Nucleus accumbens (tissue), 56 donors: ENCODE measurements at regions not wholly inside any gene's neighbourhood (a gene's known extent, or its start where the extent isn't known, plus 50 kb on each side); places are given as distances from the start of the nearest gene placed in this dataset.
"Not testable (repeated sequence)": the region's sequence is repeated elsewhere in the genome, so short reads cannot be mapped to it uniquely, and the experiment has no call there.

Experiments used
- DNase-seq, 56 donors: peaks; one replicate each; lab custom pipeline; 2025; lab: John Stamatoyannopoulos, UW

- peak in 1 of 56 donors; percentile 4 for DNase-seq
These were observed 601.6 kb downstream of the UQCRFS1 start for GRCh38 chr19:28611227-28611914.

- DNase-seq: no peak
These were observed 602.2 kb downstream of the UQCRFS1 start for GRCh38 chr19:28610731-28611130.

- DNase-seq: no peak
These were observed 603.0 kb downstream of the UQCRFS1 start for GRCh38 chr19:28609944-28610343.

GRCh38 chr19:28609091-28609755 is 603.7 kb downstream of the UQCRFS1 start:
- no peak for DNase-seq

GRCh38 chr19:28608292-28608691 is 604.7 kb downstream of the UQCRFS1 start:
- no peak for DNase-seq

- DNase-seq: no peak
These were observed 605.8 kb downstream of the UQCRFS1 start for GRCh38 chr19:28607066-28607583.

- no peak for DNase-seq
These were observed 606.5 kb downstream of the UQCRFS1 start for GRCh38 chr19:28606269-28607032.

GRCh38 chr19:28605501-28606268 is 607.3 kb downstream of the UQCRFS1 start:
- no peak for DNase-seq

GRCh38 chr19:28603453-28603852 is 609.5 kb downstream of the UQCRFS1 start:
- no peak for DNase-seq

GRCh38 chr19:28602675-28603298 is 610.2 kb downstream of the UQCRFS1 start:
- no peak for DNase-seq

GRCh38 chr19:28601723-28602440 is 611.1 kb downstream of the UQCRFS1 start:
- no peak for DNase-seq

- no peak for DNase-seq
These were observed 614.1 kb downstream of the UQCRFS1 start for GRCh38 chr19:28598861-28599260.

GRCh38 chr19:28596561-28597071 is 616.3 kb downstream of the UQCRFS1 start:
- DNase-seq: no peak

- DNase-seq: no peak
These were observed 617.0 kb downstream of the UQCRFS1 start for GRCh38 chr19:28595722-28596480.

GRCh38 chr19:28594737-28595136 is 618.2 kb downstream of the UQCRFS1 start:
- DNase-seq: no peak

- DNase-seq: not testable (repeated sequence)
These were observed 623.0 kb downstream of the UQCRFS1 start for GRCh38 chr19:28589991-28590411.

- DNase-seq: no peak
These were observed 626.5 kb downstream of the UQCRFS1 start for GRCh38 chr19:28586474-28586873.

- no peak for DNase-seq
These were observed 627.2 kb downstream of the UQCRFS1 start for GRCh38 chr19:28585796-28586195.
